Inflammatory macrophage (primary cell): ENCODE measurements at regions not wholly inside any gene's neighbourhood (a gene's known extent, or its start where the extent isn't known, plus 50 kb on each side); places are given as distances from the start of the nearest gene placed in this dataset.
"Not testable (repeated sequence)": the region's sequence is repeated elsewhere in the genome, so short reads cannot be mapped to it uniquely, and the experiment has no call there.

Experiments
- DNase-seq, 2 donors: peaks; one replicate each; pipeline ENCODE4 v3.0.0-alpha.2; 2020 to 2022

DNA sequence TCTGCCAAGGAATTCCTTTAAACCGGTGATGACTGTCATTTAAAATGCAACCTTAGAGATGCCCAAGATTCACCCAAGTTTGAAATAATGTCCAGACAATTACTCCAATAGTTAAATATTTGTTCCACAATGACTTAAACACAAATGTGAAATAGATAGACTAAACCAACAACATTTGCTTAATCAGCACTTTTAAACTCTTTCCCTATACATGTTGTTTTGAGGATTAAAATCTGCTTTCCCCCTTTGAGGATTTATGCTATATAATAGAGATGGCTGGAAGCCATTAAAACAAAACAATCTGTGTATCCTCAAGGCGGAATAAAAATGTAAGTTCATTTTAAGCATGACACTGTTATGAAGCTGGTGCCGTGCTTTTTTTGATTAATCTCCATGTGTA is 297.8 kb upstream of the RSPO3 start:
- no peak for DNase-seq

DNA sequence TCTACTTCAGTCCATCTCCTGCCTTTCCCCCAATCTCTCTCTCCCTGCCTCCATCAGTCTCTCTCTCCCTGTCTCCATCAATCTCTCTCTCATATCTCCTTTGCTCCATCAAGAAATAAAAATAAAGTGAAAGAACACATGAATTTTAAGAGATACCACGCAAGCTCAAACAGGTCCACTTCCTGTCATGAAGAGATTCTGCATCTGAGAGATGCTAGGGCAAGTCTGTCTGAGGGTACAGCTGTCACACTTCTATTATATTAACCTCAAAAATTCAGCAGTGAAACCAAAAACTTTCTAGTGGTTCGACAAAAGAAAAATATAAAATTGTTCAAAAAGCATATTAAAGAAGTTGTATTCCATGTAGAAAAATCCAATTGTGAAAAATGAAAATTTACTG is 296.8 kb upstream of the RSPO3 start:
- DNase-seq: no peak

DNA sequence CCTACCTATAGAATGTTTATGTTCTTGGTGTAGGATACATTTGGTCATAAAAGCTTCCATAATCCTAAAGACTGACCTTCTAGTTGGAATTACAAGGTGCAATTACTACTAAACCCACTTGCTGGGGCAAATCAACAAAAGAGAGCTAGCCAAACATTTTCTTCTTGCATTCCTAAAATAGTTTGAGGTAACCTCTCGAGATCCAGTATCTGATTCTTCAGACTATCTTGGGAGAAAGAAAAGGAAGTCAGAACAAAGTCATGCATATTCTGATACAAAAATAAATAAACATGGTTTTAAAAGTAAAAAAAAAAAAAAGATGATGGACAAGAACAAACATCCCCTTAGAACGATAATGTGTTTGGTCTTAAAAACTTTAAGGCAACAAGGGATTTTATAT is 294.2 kb upstream of the RSPO3 start:
- DNase-seq: no peak

DNA sequence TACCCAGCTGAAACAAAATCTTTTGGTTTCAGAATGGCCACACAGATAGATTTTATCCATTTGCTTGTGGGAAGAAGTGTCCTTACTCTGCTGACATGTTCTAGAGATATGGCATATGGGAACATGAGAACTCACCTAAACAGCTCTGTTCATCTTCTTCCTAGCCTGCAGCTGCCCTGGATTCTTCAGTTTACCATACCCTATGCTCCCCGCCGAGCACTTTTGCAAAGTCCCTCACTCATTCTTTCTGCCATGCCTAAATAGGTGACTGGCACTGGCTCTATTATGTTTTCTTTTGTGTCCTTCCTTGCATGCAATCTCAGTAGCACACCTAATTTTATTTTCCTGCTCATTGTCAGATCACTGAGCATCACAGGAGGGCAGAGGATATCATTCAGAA is 293.7 kb upstream of the RSPO3 start:
- no peak for DNase-seq

DNA sequence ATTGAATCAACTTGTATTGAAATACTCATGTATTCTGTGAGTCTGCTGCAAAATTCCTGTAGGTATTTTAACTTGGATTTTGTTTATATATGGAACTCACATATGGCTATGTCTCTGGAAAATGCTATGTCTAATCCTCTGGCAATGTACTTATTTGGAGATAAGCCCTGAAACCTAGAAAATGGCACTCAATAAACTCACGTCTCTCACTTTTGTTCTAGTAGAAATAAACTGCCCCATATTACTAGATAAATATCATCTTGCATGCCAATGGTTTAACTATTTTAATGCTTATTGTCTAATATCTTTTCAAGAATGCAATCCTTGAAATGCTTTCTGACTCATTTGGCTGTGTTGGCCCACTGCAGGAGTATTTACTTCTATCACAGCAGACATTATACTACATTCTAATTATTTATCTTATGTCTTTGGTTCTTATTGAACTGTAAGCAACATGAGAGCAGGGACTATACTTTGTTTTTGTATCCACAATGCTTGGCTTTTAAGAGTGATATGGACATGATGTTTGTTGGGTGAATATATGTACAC is 292.2 kb upstream of the RSPO3 start:
- no peak for DNase-seq

DNA sequence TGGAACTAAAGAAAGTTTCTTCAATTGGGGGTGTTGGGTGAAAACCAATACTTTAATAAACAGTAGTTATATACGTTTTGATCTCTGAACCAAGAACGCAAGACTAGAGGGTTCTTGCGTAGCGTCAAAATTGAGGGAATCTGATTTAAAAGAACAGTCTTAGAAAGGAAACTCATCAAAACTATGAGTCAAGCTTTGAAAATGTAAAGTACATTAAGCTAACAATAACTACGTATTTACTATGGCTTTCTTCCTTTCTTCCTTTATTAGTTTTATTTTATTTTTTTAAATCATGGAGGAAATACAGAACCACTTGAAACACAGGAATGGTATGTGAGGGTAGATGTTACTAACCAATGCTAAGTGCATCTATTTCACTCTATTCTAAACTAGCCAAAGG is 287.0 kb upstream of the RSPO3 start:
- DNase-seq: no peak

DNA sequence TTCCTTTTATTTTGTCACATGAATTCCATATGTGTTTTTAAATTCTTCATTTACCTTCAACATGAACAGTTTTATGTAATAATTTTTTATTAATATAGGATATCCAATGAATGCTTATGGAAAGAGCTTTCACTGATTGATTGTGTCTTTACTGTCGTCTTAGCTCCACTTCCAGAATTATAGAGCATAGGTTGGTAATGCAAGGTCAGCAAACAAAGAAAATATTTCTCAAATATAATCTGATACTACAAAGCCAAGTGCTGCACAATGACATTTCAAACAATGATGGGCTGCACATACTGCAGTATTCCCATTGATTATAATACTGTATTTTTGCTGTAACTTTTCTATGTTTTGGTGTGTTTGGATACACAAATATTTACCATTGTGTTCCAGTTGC is 275.7 kb upstream of the RSPO3 start:
- no peak for DNase-seq

DNA sequence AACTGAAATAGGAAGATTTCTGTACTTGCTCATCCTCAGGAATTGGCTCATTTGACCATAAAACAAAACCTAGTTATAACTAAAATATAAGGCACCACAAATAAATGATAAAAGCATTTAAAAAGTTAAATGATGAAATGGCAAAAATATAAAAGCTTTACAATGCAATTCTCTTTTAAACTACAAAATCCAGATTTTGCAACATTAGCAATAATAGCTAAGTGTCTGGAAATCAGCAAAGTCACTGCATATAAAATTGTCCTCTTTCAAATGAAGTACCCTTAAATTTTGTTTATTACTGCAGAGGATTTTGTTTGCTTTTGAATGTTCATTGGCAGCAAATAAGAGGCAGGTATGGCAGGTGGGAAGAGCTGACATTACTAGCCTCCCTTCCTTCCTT is 270.4 kb upstream of the RSPO3 start:
- DNase-seq: no peak

DNA sequence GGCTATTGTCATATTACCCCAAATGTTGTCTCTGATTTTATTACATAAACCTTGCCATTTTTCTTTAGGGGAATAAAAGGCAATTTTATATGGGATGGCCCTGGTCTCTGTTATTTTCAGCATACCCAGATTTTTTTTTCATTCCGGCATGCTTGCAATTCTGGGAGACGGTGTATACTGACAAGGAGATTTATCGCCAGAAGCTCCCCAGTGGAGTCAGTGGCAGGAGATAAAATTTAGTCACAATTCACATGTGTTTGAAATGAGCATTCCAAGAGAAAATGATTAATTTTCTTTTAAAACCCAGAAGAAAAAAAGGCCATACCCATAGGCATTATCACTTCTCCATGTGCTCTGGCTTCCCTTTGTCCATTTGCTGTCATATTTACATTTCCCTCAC is 250.8 kb upstream of the RSPO3 start:
- no peak for DNase-seq

DNA sequence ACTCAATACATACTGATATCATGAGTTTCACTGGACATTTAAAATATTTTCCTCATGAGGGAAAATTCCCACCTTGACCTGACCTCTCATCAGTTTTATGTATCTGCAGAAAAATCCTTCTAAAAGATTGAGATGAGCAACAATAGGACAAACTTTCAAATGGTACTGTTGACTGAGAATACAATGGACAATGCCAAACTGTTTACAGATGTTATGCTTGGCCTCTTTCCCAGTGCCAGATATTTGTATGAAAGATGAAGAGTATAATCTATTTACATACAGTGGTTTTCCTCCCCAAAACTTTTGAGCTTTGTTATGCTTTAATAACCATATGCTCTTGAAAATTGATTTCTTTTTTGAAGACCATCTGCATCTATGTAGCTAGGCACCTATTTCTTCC is 245.1 kb upstream of the RSPO3 start:
- DNase-seq: no peak

DNA sequence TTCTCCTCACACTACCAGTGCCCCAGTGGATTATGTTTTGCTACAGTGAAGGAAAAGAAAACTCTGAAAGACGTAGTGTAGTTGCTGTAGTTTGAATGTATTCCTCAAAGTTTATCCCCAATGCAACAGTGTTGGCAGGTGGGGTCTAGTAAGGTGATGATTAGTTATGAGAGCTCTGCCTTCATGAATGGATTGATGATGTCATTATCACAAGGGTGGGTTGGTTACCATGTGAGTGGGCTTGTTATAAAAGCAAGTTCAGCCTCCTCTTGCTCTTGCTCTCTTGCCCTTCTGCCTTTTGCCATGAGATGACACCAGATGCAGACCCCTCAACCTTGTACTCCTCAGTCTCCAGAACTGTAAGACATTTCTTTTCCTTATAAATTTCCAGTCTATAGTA is 244.7 kb upstream of the RSPO3 start:
- DNase-seq: no peak

DNA sequence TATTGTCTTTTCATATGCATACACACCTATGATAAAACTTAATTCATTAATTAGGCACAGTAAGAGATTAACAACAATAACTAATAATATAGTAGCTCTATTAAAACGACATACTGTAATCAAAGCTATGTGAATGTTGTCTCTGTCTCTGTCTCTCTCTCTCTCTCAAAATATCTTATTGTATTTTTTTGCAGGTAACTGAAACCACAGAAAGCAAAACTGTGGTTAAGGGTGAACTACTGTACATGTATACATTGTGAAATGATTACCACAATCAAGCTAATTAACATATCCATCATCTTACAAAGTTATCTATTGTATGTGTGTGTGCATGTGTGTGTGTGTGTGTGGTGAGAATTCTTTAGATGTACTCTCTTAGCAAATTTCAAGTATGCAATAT is 242.0 kb upstream of the RSPO3 start:
- DNase-seq: no peak

DNA sequence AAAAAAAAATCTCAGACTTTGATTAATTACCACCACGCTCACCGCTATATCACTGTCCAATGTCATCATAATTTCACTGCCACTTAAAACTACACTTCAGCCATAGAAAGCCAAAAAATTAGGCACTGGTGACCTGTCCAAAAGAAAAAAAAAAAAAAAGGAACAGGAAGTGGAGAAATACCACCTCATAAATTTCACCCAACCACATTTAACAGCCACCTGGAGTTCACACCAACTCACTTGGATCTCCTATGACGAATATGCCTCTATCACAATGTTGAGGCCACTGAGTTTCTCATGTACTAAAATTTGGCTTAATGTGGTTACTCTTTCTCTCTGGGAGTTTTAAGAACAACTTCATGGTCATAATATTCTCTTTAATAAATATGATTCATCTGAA is 237.5 kb upstream of the RSPO3 start:
- no peak for DNase-seq

DNA sequence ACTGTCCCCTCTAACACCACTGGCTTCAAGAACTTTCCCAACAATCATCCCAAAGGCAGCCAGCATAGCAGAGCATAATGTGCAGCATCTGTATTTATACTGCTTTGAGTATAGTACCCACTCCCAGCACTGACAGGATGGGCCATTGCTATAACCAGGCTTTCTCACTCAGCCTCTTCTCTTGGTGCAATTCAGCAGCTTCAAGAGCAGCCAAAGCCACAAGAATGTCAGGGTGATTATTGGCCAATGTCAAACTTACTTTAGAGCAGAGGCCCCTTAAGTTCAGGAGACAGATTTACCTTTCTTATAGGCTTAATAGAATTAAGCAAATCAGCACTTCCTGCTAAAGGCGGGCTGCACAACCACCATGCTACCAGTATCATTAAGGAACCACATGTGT is 232.4 kb upstream of the RSPO3 start:
- DNase-seq: no peak

DNA sequence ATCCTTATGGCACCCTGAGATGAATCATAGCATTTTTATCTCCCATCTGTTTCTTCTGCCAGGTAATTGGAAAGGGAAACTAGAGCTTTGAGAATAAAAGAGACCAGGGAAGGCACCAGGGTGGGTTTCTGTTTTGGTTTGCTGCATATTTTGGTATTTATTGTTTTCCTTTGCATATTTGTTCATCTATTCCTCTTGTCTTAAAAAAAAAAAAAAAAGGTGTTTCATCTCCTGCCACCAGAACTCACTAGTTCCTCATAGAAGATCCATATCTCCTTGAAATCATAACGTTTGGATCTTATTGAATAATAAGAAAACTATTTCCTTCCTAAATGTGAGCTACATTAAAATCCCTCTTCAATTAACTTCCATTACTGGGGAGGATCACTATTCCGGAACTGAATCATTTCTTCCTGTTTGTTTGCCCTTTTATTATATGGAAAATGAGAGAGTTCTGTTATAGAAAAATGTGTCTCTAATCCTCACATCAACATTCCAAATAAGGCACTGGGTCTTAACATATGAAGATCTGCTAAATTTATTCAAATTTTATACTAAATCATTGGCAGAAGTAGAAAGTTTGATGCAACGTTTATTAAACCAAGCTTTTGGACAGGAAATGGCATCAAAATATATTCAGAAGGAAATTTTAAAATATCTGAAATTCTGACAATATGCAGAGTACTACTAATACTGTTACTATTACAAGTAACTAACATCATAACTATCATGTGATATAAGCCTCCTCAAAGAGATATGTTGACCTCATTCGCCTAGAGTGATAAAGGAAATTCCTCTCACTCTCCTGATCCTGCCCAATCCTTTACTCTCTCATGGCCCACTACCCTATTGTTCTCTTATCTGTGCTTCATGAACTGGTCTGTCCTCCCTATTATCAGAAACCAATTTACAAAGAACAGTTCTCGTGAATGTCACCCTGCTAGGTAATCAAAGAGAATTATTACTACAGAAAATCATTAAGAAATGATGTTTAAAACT is 229.4 kb upstream of the RSPO3 start:
- no peak for DNase-seq

DNA sequence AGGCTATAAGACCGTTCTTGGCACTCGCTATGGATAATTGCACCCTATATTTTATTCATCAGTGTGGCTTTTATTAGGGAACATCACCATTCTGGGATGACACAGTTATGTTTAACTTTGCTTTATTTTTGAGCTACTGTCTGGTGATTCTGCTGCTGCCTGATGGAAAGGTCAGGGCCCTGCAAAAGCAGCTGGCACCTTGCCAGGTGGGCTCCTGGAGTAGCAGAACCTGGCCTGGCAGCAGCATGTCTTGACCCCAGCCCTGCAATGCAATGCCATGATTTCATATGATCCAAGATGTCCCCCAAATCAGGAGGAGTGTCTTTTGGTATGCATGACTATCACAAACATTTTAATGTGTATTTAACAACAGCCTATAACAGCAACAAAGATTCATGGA is 228.4 kb upstream of the RSPO3 start:
- DNase-seq: no peak

DNA sequence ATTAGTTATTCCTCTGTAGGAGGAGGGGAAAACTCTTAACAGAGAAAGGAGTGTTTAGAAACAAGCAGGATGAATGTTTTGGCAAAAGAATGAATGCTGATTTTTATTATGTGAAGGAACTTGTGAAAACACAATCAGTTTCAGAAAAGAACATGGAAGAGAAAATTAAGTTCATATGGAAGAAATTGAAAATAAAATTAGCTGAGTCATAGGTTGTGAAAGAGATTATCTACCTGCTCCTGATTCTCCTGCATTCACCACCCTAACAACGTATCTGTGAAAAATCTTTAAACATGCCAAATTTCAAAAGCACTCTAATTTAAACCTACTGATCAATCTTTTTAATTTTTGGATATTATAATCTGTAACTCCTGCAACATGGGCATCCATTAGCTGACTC is 227.3 kb upstream of the RSPO3 start:
- no peak for DNase-seq

DNA sequence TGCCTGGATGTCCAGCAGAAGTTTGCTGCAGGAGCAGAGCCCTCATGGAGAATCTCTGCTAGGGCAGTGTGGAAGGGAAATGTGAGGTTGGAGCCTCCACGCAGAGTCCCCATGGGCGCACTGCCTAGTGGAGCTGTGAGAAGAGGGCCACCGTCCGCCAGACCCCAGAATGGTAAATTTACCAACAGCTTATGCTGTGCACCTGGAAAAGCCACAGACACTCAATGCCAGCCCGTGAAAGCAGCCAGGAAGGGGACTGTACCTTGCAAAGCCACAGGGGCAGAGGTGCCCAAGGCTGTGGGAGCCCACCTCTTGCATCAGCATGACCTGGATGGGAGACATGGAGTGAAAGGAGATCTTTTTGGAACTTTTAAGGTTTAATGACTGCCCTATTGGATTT is 225.6 kb upstream of the RSPO3 start:
- not testable (repeated sequence) for DNase-seq

DNA sequence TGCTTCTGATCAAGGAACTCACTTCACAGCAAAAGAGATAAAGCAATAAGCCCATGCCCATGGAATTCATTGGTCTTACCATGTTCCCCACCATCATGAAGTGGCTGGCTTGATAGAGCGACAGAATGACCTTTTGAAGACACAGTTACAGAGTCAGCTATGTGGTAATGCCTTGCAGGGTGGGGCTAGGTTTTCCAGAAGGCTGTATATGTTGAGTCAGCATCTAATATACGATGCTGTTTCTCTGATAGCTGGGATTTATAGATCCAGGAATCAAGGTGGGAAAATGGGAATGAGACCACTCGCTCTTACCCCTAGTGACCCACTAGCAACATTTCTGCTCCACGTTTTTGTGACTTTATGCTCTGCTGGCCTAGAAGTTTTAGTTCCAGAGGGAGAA is 220.7 kb upstream of the RSPO3 start:
- DNase-seq: no peak

DNA sequence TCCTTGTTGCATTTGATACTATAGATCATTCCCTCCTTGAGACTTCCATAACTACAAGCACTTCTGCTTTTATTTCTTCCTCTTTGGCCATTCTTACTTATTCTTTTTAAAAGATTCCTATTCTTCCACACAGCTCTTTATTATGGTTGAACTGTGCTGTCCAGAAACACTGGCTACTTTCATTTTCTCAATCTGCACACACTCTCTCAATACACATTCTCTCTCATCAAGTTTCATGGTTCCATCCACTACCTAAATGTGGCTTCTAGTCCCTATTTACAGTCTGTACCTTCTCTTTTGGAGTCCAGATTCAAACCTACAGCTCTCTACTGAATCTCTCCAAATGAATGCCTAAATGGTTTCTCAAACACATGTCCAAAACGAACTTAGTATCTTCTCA is 214.3 kb upstream of the RSPO3 start:
- no peak for DNase-seq

DNA sequence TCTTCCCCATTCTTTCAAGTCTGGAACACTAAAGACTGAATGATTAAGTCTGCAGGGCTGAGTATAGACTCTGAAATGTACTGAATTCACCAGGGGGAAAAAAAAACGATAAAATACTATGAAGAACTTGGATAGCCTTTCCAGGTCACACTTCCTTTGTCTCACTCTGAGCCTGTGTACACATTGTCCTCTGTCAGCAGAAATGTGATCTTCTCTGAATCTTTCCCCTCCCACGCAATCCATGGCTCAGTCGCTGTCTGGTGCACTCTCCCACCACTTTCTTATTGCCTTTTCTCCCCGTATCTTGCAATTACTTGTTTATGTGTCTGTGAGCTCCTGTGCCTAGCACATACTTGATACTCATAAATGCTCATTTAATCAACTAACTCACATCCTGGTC is 212.6 kb upstream of the RSPO3 start:
- no peak for DNase-seq

DNA sequence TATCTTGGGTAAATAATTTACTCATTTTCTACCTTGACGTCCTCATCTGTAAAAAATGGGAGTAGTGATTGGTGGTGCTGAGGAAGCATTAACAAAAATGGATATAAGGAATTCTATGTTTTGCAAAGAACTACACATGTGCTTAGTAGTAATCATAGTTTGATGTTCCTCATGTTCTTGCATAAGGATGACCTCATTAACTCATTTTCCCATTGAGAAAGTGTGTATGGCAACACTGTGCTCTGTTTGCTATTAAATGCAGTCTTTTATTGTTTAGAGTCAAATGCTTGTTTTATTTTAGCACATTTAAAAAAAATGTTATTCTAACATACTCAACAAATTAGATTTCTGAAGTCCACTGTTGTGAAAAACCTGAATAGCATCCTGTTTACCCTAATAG is 211.2 kb upstream of the RSPO3 start:
- DNase-seq: no peak

DNA sequence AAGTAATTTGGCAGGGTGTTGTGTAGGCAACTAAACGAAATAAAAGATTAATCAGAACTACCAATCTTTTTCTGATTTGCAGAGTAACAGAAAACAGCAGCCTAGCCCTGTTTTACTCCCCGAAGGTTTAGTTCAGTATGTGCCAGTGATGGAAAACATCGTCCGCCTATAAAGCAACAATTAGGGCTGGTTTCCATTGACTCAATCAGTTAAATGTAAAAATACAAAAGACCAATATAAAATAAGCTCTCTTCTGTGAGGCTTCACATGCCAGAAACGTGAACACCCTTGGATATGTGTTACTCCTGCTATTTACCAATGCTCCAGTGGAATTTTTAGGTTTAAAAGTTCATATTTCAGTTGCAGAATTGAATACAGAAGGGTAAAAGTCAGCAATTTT is 210.5 kb upstream of the RSPO3 start:
- no peak for DNase-seq

DNA sequence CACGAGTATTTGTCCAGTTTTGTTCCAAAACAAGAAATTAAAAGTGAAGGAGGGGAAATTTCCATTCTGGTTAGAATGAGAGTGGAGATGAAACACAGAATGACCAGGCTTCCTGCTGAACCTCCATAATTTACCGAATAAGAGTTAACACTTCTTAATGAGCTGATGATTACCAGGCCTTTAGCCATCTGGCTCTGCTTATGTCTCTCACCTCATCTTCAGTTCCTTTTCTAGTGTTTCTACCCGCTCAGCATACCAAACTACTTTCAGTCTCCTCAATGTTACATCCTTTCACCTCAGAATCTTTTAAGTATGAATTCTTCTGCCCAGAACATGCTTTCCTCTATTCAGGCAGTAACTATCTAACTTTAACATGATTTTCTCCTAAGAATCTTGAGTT is 209.0 kb upstream of the RSPO3 start:
- DNase-seq: no peak

DNA sequence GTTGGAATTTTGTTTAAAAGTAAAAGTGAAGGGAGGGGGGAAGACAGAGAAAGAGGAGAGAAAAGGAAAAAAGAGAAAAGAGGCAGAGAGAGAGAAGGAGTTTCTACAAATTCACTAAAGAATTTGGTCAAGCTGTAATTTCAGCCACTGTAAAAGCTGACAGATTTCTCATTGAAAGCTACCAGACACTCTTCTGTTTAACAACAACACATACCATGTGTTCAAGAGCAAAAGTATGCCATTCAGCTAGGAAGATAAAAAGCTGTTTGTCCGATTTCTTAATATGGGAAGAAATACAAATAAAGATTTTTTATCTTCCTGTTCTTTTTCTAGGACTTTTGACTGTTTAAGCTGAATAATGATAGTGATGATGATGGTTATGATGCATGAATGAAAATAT is 204.8 kb upstream of the RSPO3 start:
- DNase-seq: no peak
